Smooth muscle cell (in vitro differentiated cells): ENCODE measurements at regions not wholly inside any gene's neighbourhood (a gene's known extent, or its start where the extent isn't known, plus 50 kb on each side); places are given as distances from the start of the nearest gene placed in this dataset.
A peak's percentile ranks its signal among the peaks of the same experiment; 100 is the strongest.

Experiments
- DNase-seq: peaks from one replicate; lab custom pipeline; 2025; ENCODE audit not compliant: unreplicated experiment; lab: John Stamatoyannopoulos, UW
- H2AFZ ChIP-seq: fragments of 200-600 bp; sonication (generic); 2 replicates; pipeline ENCODE4 v1.6.0; 2016; ENCODE audit warnings: antibody characterized with exemption, low read depth, mild to moderate bottlenecking
- H3F3A ChIP-seq: fragments of 200-600 bp; sonication (generic); 2 replicates; pipeline ENCODE4 v1.6.0; 2017; ENCODE audit warnings: antibody characterized with exemption, low read depth
- H3K27ac ChIP-seq: fragments of 200-600 bp; sonication (generic); 2 replicates; pipeline ENCODE4 v1.5.1; 2016; ENCODE audit warnings: low read depth, mild to moderate bottlenecking
- H3K27me3 ChIP-seq: fragments of 200-600 bp; sonication (generic); 2 replicates; pipeline ENCODE4 v1.6.1; 2016; ENCODE audit warnings: low read depth, mild to moderate bottlenecking
- H3K36me3 ChIP-seq: fragments of 200-600 bp; sonication (generic); 2 replicates; pipeline ENCODE4 v1.5.1; 2016; ENCODE audit warnings: low read depth
- H3K4me1 ChIP-seq: fragments of 200-600 bp; sonication (generic); 2 replicates; pipeline ENCODE4 v1.5.1; 2016; ENCODE audit warnings: low read depth
- H3K4me2 ChIP-seq: fragments of 200-600 bp; sonication (generic); 2 replicates; pipeline ENCODE4 v1.6.0; 2016; ENCODE audit warnings: mild to moderate bottlenecking
- H3K4me3 ChIP-seq: fragments of 200-600 bp; sonication (generic); 2 replicates; pipeline ENCODE4 v1.5.1; 2016; ENCODE audit warnings: mild to moderate bottlenecking
- H3K79me2 ChIP-seq: fragments of 200-600 bp; sonication (generic); 2 replicates; pipeline ENCODE4 v1.6.0; 2016; ENCODE audit warnings: low read depth, mild to moderate bottlenecking
- H3K9ac ChIP-seq: fragments of 200-600 bp; sonication (generic); 2 replicates; pipeline ENCODE4 v1.6.0; 2016; ENCODE audit warnings: low read depth
- H3K9me3 ChIP-seq: fragments of 200-600 bp; sonication (generic); replicated peaks from 2 replicates; pipeline ENCODE4 v1.5.1; 2016; ENCODE audit warnings: low read depth
- H4K20me1 ChIP-seq: fragments of 200-600 bp; sonication (generic); 2 replicates; pipeline ENCODE4 v1.6.0; 2016; ENCODE audit warnings: low read depth
- WGBS: methylation state at CpG from one replicate; pipeline ENCODE4 v1.1.7; 2016; ENCODE audit warnings: low lambda C conversion rate; 5-methylcytosine and 5-hydroxymethylcytosine counted together
- TF ChIP-seq, protein P1 (sequence below): fragments of 200-600 bp; sonication (generic); IDR thresholded peaks from 2 replicates; pipeline ENCODE4 v1.5.1; 2017; ENCODE audit warnings: borderline replicate concordance, mild to moderate bottlenecking, antibody characterized with exemption; ENCODE audit not compliant: insufficient read depth, poor library complexity, severe bottlenecking

DNA sequence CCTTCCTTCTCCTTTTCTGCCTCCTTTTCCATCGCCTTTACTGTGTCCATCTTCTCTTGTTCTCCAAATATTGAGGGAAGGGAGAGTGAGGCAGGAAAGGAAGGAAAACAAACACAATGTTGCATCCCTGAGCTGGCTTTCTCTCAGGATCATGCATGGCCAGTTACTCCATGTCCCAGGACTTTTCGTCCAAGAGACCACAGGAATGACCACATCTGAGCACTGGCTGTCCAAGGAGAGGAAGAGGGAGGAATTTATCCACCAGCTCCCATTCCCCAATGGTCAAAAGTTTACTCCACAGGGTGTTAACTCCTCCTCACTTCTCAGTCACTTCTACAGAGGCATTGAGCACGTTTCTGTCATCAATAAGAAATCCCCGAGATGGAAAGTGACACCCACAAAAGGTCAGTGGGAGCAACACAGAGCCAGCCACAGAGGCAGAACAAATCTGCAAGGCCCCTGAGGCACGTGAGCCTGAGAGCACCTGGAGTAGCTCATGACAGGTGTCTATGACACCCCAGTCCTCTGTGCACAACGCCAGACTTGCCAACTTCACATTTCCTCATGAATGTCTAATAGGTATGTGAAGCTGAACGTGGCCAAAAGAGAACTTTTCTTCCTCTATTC, 177.3 kb upstream of the NUDT4 start:
- Histone ChIP-seq H2AFZ (no peak overlapping the region), H4K20me1 (no peaks in the 10 kb centered on the region), H3K27ac (no peak overlapping the region), H3K4me1 (no peaks in the 10 kb centered on the region), H3K9me3 (no peaks in the 10 kb centered on the region), H3K27me3 (no peaks in the 10 kb centered on the region), H3K79me2 (no peaks in the 10 kb centered on the region), H3K36me3 (no peaks in the 10 kb centered on the region), H3F3A (peaks cover 9% of the 10 kb centered on the region), H3K4me2 (peak overlapping the region; percentile 38), H3K4me3 (no peak overlapping the region), H3K9ac (no peak overlapping the region)
- TF ChIP-seq, protein P1, sequence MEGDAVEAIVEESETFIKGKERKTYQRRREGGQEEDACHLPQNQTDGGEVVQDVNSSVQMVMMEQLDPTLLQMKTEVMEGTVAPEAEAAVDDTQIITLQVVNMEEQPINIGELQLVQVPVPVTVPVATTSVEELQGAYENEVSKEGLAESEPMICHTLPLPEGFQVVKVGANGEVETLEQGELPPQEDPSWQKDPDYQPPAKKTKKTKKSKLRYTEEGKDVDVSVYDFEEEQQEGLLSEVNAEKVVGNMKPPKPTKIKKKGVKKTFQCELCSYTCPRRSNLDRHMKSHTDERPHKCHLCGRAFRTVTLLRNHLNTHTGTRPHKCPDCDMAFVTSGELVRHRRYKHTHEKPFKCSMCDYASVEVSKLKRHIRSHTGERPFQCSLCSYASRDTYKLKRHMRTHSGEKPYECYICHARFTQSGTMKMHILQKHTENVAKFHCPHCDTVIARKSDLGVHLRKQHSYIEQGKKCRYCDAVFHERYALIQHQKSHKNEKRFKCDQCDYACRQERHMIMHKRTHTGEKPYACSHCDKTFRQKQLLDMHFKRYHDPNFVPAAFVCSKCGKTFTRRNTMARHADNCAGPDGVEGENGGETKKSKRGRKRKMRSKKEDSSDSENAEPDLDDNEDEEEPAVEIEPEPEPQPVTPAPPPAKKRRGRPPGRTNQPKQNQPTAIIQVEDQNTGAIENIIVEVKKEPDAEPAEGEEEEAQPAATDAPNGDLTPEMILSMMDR: no peak
- no peak for DNase-seq
- WGBS: 79% methylated on average over 7 of the region's 7 CpGs

DNA sequence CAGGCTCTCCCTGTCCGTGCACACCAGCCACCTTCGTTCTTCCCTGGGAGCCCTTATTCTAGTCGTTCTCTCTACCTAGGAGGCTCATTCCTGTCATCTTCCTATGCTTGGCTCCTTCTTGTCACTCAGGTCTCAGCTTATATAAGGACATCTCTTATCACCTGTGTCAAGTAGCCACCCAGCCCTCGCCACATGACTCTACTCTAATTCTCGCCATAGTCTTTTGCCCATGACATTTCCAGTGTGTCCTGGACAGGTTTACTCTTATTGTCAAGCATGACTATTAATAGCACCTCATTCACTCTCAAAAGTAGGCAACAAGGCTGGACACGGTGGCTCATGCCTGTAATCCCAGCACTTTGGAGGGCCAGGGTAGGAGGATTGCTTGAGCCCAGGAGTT, 175.7 kb upstream of the NUDT4 start:
- H3K36me3 ChIP-seq: no peaks in the 10 kb centered on the region
- H3K4me1 ChIP-seq: no peaks in the 10 kb centered on the region
- H3K27me3 ChIP-seq: no peaks in the 10 kb centered on the region
- peaks cover 9% of the 10 kb centered on the region for H3F3A ChIP-seq
- H3K4me3 ChIP-seq: no peak overlapping the region
- no peaks in the 10 kb centered on the region for H4K20me1 ChIP-seq
- 96% methylated on average over 6 of the region's 6 CpGs for whole genome bisulfite sequencing
- no peak for DNase-seq
- no peaks in the 10 kb centered on the region for H3K79me2 ChIP-seq
- H2AFZ ChIP-seq: no peak overlapping the region
- no peaks in the 10 kb centered on the region for H3K9me3 ChIP-seq
- H3K27ac ChIP-seq: no peak overlapping the region
- TF ChIP-seq, protein P1: no peak
- no peak overlapping the region for H3K4me2 ChIP-seq
- no peak overlapping the region for H3K9ac ChIP-seq

DNA sequence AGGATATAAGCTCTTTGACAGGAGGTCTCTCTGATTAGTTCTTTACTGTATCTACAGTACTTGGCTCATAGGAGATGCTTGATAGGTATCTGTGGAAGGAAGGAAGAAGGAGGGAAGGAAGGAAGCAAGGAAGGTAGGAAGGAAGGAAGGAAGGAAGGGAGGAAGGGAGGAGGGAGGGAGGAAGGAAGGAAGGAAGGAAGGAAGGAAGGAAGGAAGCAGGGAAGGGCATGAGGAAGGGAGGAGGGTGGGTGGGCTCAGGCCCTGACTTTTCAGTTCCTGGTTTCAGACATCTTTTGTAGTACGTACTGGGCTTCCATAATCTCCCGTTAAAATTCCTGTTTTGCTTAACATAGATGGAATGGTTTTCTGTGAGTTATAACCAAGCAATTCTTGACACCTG, 175.0 kb upstream of the NUDT4 start:
- 76% methylated on average over 2 of the region's 2 CpGs for WGBS
- TF ChIP-seq, protein P1: no peak
- Histone ChIP-seq H3K79me2 (no peaks in the 10 kb centered on the region), H3F3A (peaks cover 6% of the 10 kb centered on the region), H3K36me3 (no peaks in the 10 kb centered on the region), H3K4me1 (no peaks in the 10 kb centered on the region), H2AFZ (no peak overlapping the region), H3K4me3 (no peak overlapping the region), H3K9me3 (no peaks in the 10 kb centered on the region), H3K9ac (no peak overlapping the region), H4K20me1 (no peaks in the 10 kb centered on the region), H3K27me3 (no peaks in the 10 kb centered on the region), H3K27ac (no peak overlapping the region), H3K4me2 (no peak overlapping the region)
- no peak for DNase-seq

DNA sequence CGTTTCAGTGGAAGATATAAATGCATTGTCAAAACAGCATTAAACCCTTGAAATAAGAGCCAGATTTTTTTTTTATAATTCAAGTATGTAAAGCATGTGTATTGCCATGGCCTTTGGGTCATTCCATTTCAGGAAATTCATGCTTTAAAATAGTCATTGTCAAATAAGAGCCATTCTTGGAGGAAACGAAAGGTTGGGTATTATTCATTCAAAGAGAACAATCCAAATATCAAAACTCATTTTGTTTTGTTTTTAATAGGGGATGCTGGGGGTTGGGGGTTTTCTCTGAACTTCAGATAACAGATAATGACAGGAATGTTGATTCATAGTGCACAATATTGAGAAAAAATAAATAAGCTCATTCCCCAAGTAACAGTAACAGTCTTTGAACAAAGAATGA, 174.4 kb upstream of the NUDT4 start:
- peaks cover 4% of the 10 kb centered on the region for H3F3A ChIP-seq
- no peak overlapping the region for H2AFZ ChIP-seq
- H3K27me3 ChIP-seq: no peaks in the 10 kb centered on the region
- no peak overlapping the region for H3K4me3 ChIP-seq
- TF ChIP-seq, protein P1: no peak
- H3K27ac ChIP-seq: no peak overlapping the region
- H4K20me1 ChIP-seq: no peaks in the 10 kb centered on the region
- H3K4me1 ChIP-seq: no peaks in the 10 kb centered on the region
- 89% methylated on average over 2 of the region's 2 CpGs for WGBS
- H3K36me3 ChIP-seq: no peaks in the 10 kb centered on the region
- no peak for DNase-seq
- no peak overlapping the region for H3K4me2 ChIP-seq
- no peak overlapping the region for H3K9ac ChIP-seq
- H3K79me2 ChIP-seq: no peaks in the 10 kb centered on the region
- H3K9me3 ChIP-seq: no peaks in the 10 kb centered on the region
